ENCODE measurements at regions not wholly inside any gene's neighbourhood (a gene's known extent, or its start where the extent isn't known, plus 50 kb on each side); places are given as distances from the start of the nearest gene placed in this dataset.

DNA sequence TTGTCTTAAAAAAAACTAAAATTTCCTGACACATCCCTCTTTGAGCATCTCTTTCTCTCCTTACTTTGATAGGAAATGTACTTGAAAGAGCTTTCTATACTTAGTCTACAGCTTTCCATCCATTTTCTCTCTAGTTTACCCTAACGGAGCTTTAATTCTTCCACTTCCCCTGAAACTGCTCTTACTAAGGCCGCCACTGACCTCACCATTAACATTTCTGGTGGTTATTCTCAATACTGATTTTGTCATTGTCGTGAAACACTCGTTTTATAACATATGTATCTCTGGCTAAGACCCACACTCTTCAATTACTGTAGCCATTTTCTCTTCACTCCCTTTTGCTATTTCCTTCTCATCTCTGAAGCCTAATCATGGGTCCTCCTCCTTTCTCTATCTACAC, 262.0 kb upstream of the FERD3L start:
- peaks cover 1% of the 10 kb centered on the region for H3K9me3 Mint-ChIP-seq
- no peak overlapping the region for H3K27ac Mint-ChIP-seq
- no peaks in the 10 kb centered on the region for H3K36me3 Mint-ChIP-seq (ENCODE audit: low read depth)
- intact Hi-C loops (cut with micrococcal nuclease) = no loop called here
- TF ChIP-seq, protein P1, sequence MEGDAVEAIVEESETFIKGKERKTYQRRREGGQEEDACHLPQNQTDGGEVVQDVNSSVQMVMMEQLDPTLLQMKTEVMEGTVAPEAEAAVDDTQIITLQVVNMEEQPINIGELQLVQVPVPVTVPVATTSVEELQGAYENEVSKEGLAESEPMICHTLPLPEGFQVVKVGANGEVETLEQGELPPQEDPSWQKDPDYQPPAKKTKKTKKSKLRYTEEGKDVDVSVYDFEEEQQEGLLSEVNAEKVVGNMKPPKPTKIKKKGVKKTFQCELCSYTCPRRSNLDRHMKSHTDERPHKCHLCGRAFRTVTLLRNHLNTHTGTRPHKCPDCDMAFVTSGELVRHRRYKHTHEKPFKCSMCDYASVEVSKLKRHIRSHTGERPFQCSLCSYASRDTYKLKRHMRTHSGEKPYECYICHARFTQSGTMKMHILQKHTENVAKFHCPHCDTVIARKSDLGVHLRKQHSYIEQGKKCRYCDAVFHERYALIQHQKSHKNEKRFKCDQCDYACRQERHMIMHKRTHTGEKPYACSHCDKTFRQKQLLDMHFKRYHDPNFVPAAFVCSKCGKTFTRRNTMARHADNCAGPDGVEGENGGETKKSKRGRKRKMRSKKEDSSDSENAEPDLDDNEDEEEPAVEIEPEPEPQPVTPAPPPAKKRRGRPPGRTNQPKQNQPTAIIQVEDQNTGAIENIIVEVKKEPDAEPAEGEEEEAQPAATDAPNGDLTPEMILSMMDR (IDR thresholded peaks at IDR 0.05) = no peak
- ChIA-PET POLR2A (no interaction called here), CTCF (no interaction called here)
- no peak for ATAC-seq
- no peak for DNase-seq
- no peaks in the 10 kb centered on the region for H3K4me1 Mint-ChIP-seq (ENCODE audit: low read depth)
- no peak overlapping the region for H3K4me3 Mint-ChIP-seq
- H3K27me3 Mint-ChIP-seq = no peaks in the 10 kb centered on the region

DNA sequence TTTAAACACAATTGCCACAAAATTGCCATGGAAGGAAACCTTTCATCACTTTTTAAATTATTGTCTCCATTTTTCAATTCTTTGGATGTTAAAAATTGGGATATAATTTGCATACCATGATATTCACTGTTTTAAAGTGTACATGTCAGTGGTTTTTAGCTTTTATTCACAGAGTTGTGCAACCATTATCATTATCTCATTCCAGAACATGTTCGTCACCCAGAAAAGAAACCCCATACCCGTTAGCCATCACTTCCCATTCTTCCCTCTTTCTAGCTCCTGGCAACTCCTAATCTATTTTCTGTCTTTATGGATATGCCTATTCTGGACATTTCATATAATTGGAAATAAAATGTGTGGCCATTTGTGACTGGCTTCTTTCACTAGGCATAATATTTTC, 260.3 kb upstream of the FERD3L start:
- peaks cover 1% of the 10 kb centered on the region for H3K9me3 Mint-ChIP-seq
- ChIA-PET CTCF (no interaction called here), POLR2A (no interaction called here)
- ATAC-seq = no peak
- intact Hi-C loops (cut with micrococcal nuclease) = no loop called here
- no peak overlapping the region for H3K27ac Mint-ChIP-seq
- TF ChIP-seq, protein P1 (IDR thresholded peaks at IDR 0.05) = no peak
- no peak overlapping the region for H3K4me3 Mint-ChIP-seq
- no peak for DNase-seq
- H3K36me3 Mint-ChIP-seq (ENCODE audit: low read depth) = no peaks in the 10 kb centered on the region
- no peaks in the 10 kb centered on the region for H3K27me3 Mint-ChIP-seq
- no peaks in the 10 kb centered on the region for H3K4me1 Mint-ChIP-seq (ENCODE audit: low read depth)

DNA sequence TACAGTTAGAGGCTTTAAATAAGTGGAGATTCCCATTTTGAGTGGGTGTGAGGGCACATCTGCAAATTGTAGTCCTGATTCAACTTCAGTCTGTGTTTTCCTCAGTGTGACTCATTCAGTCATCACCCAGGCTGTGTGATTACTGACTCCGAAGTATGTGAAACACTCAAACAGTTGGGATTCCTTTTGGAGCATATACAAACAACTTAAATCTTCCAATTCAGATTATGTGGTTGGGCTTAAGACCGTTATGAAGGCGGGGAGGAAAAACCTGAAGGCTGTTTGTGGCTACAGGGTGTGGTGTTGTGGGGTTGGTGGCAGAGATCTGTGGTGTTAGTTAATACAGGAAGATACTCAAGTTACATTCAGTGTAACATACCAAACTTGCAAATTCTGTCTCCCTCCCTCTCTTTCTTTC, 259.7 kb upstream of the FERD3L start:
- TF ChIP-seq, protein P1 (IDR thresholded peaks at IDR 0.05) = no peak
- H3K4me1 Mint-ChIP-seq (ENCODE audit: low read depth) = no peaks in the 10 kb centered on the region
- H3K36me3 Mint-ChIP-seq (ENCODE audit: low read depth) = no peaks in the 10 kb centered on the region
- no peaks in the 10 kb centered on the region for H3K27me3 Mint-ChIP-seq
- POLR2A ChIA-PET = no interaction called here
- intact Hi-C loops (cut with micrococcal nuclease) = no loop called here
- CTCF ChIA-PET = no interaction called here
- peaks cover 1% of the 10 kb centered on the region for H3K9me3 Mint-ChIP-seq
- DNase-seq (no peak), ATAC-seq (no peak)
- H3K27ac Mint-ChIP-seq = no peak overlapping the region
- H3K4me3 Mint-ChIP-seq = no peak overlapping the region

DNA sequence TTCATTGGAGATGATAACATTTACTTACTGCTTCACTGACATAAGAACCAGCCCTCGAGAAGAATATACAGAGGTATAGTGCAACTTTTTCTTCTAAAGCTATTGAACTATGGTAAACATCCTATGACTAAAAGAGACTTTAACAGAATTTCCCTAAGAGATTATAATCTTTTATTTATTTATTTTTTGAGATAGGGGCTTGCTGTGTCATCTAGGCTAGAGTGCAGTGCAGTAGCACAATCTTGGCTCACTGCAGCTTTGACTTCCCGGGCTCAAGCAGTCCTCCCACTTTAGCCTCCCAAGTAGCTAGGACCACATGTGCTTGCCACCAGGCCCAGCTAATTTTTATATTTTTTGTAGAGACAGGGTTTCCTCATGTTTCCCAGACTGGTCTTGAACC, 258.5 kb upstream of the FERD3L start:
- POLR2A ChIA-PET = no interaction called here
- H3K4me1 Mint-ChIP-seq (ENCODE audit: low read depth) = no peaks in the 10 kb centered on the region
- intact Hi-C loops (cut with micrococcal nuclease) = no loop called here
- no peaks in the 10 kb centered on the region for H3K36me3 Mint-ChIP-seq (ENCODE audit: low read depth)
- no peak overlapping the region for H3K27ac Mint-ChIP-seq
- no peak overlapping the region for H3K4me3 Mint-ChIP-seq
- DNase-seq (no peak), ATAC-seq (no peak)
- no peaks in the 10 kb centered on the region for H3K27me3 Mint-ChIP-seq
- TF ChIP-seq, protein P1 (IDR thresholded peaks at IDR 0.05) = no peak
- peaks cover 1% of the 10 kb centered on the region for H3K9me3 Mint-ChIP-seq
- CTCF ChIA-PET = no interaction called here

DNA sequence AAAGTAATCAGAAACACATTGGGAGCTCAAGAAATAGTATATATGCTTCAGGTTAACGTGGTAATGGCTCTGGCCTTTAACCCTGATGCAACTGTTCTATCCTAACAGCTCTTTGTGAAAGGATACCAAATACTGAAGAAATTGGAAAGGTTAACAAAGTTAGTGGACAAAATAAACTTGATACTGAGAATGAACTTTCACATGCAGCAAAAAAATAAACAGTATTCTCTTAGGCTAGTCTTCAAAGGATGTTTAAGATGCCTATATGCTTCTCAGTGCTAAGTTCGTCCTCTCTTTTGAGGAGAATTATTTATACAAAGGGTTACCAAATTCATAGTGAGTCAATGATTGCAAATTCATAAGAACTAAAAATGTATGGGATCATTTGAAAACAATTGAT, 256.2 kb upstream of the FERD3L start:
- ChIA-PET CTCF (interaction anchor here (0.6 kb wide), 1 partner anchor 433 kb away, joined by 3 read pairs; no protein-coding TSS in a partner anchor), POLR2A (no interaction called here)
- intact Hi-C loops (cut with micrococcal nuclease) = no loop called here
- Mint-ChIP-seq H3K36me3 (ENCODE audit: low read depth) (no peaks in the 10 kb centered on the region), H3K27ac (no peak overlapping the region), H3K9me3 (peaks cover 1% of the 10 kb centered on the region), H3K4me1 (ENCODE audit: low read depth) (no peaks in the 10 kb centered on the region), H3K27me3 (no peaks in the 10 kb centered on the region), H3K4me3 (no peak overlapping the region)
- DNase-seq (no peak), ATAC-seq (no peak)
- TF ChIP-seq, protein P1 (IDR thresholded peaks at IDR 0.05) = no peak
